SK-N-SH (cell line): ENCODE measurements at regions not wholly inside any gene's neighbourhood (a gene's known extent, or its start where the extent isn't known, plus 50 kb on each side); places are given as distances from the start of the nearest gene placed in this dataset.

Experiments used
- CTCF ChIA-PET: fragments of 300-600, 350-600 bp; formaldehyde crosslinking; extraction: SDS; loops from one replicate; lab custom pipeline; 2021; lab: Yijun Ruan, JAX
- POLR2A ChIA-PET: fragments of 350-600 bp; sonication (Branson Sonifier 250); formaldehyde crosslinking; extraction: SDS; loops from one replicate; lab custom pipeline; 2020; ENCODE audit warnings: antibody characterized with exemption, inconsistent platforms; lab: Yijun Ruan, JAX
- DNase-seq: peaks from one replicate; pipeline ENCODE4 v3.0.0; 2012
- H2AFZ ChIP-seq: fragments of 200-600 bp; sonication (generic); 2 replicates; pipeline ENCODE4 v1.8.1; 2016; ENCODE audit warnings: antibody characterized with exemption, mild to moderate bottlenecking, low read depth
- H3F3A ChIP-seq: fragments of 200-600 bp; sonication (generic); replicated peaks from 2 replicates; pipeline ENCODE3; 2016; ENCODE audit warnings: antibody characterized with exemption, mild to moderate bottlenecking; ENCODE audit not compliant: insufficient read depth
- H3K27ac ChIP-seq, 2 experiments: fragments of 200-500 bp in 1 of 2; fragments of 200-600 bp in 1 of 2; sonication (Bioruptor generic) in 1 of 2; sonication (generic), shearing (Covaris generic) in 1 of 2; 2 replicates each; pipeline versions ENCODE4 v1.5.1 to v1.6.1; 2014 to 2016; ENCODE audit warnings: low read depth in 2 of 2, inconsistent platforms in 1 of 2, low read length in 1 of 2, mild to moderate bottlenecking in 1 of 2, mixed read lengths in 1 of 2
- H3K27me3 ChIP-seq: fragments of 200-600 bp; sonication (generic), shearing (Covaris generic); 2 replicates; pipeline ENCODE4 v1.6.1; 2016; ENCODE audit warnings: mixed run types; ENCODE audit not compliant: insufficient read depth
- H3K36me3 ChIP-seq, 2 experiments: fragments of 200-500 bp in 1 of 2; fragments of 200-600 bp in 1 of 2; sonication (Bioruptor generic) in 1 of 2; sonication (generic) in 1 of 2; replicated peaks in 1 of 2; 2 replicates each; pipeline versions ENCODE3 to v1.5.1; 2014 to 2016; ENCODE audit warnings: low read length in 1 of 2, mild to moderate bottlenecking in 1 of 2; ENCODE audit not compliant: insufficient read depth in 2 of 2, control insufficient read depth in 1 of 2
- H3K4me1 ChIP-seq, 2 experiments: fragments of 200-500 bp in 1 of 2; fragments of 200-600 bp in 1 of 2; sonication (Bioruptor generic) in 1 of 2; sonication (generic), shearing (Covaris generic) in 1 of 2; 2 replicates each; pipeline versions ENCODE4 v1.5.1 to v1.6.1; 2014 to 2016; ENCODE audit warnings: low read depth in 1 of 2, low read length in 1 of 2, mixed run types in 1 of 2; ENCODE audit not compliant: insufficient read depth in 2 of 2, control insufficient read depth in 1 of 2
- H3K4me2 ChIP-seq: fragments of 200-600 bp; sonication (generic), shearing (Covaris generic); 2 replicates; pipeline ENCODE4 v1.6.1; 2017; ENCODE audit warnings: mixed run types
- H3K4me3 ChIP-seq, 2 experiments: fragments of 200-500 bp in 1 of 2; fragments of 200-600 bp in 1 of 2; sonication (Bioruptor generic) in 1 of 2; sonication (generic), shearing (Covaris generic) in 1 of 2; 2 replicates each; pipeline versions ENCODE4 v1.5.1 to v1.8.1; 2014 to 2016; ENCODE audit warnings: low read depth in 2 of 2, inconsistent platforms in 1 of 2, low read length in 1 of 2, mild to moderate bottlenecking in 1 of 2, mixed read lengths in 1 of 2, moderate library complexity in 1 of 2
- H3K79me2 ChIP-seq: fragments of 200-600 bp; sonication (generic); 2 replicates; pipeline ENCODE4 v1.8.1; 2017; ENCODE audit warnings: mild to moderate bottlenecking; ENCODE audit not compliant: insufficient read depth
- H3K9ac ChIP-seq: fragments of 200-600 bp; sonication (generic); 2 replicates; pipeline ENCODE4 v1.6.1; 2017; ENCODE audit warnings: mixed run types
- H3K9me2 ChIP-seq: fragments of 200-600 bp; sonication (generic); 2 replicates; pipeline ENCODE4 v1.6.1; 2017; ENCODE audit warnings: mixed run types
- H3K9me3 ChIP-seq: fragments of 200-600 bp; sonication (generic); 2 replicates; pipeline ENCODE4 v1.6.1; 2017; ENCODE audit warnings: mixed run types, mild to moderate bottlenecking, moderate library complexity
- H4K20me1 ChIP-seq: fragments of 200-600 bp; sonication (generic); 2 replicates; pipeline ENCODE4 v1.6.1; 2017; ENCODE audit warnings: mild to moderate bottlenecking, mixed run types; ENCODE audit not compliant: insufficient read depth
- CTCF ChIP-seq: fragments of 200-600 bp; sonication (generic); IDR thresholded peaks from 2 replicates; pipeline ENCODE4 v1.6.1; 2017; ENCODE audit warnings: antibody characterized with exemption, mild to moderate bottlenecking, moderate library complexity
- ELF1 ChIP-seq: IDR thresholded peaks from 2 replicates; pipeline ENCODE4 v1.4.0; 2012
- IRF3 ChIP-seq: fragments of 150-350 bp; IDR thresholded peaks from 2 replicates; pipeline ENCODE4 v1.6.1; 2016; ENCODE audit warnings: mild to moderate bottlenecking, low read depth, low read length
- JUND ChIP-seq: IDR thresholded peaks from 2 replicates; pipeline ENCODE4 v1.4.0; 2012
- MAX ChIP-seq: IDR thresholded peaks from 2 replicates; pipeline ENCODE4 v1.4.0; 2012; ENCODE audit warnings: low read depth
- MEF2A ChIP-seq: IDR thresholded peaks from 2 replicates; pipeline ENCODE4 v1.4.0; 2012; ENCODE audit warnings: low read depth, borderline replicate concordance
- MXI1 ChIP-seq: IDR thresholded peaks from 2 replicates; pipeline ENCODE4 v1.6.1; 2012; ENCODE audit warnings: mild to moderate bottlenecking, low read depth, low read length, improper control_type of control experiment
- NFIC ChIP-seq: IDR thresholded peaks from 2 replicates; pipeline ENCODE4 v1.4.0; 2012; ENCODE audit warnings: borderline replicate concordance
- RCOR1 ChIP-seq: fragments of 150-350 bp; IDR thresholded peaks from 2 replicates; pipeline ENCODE4 v1.6.1; 2017; ENCODE audit warnings: antibody characterized with exemption, low read length
- REST ChIP-seq: IDR thresholded peaks from 2 replicates; pipeline ENCODE4 v1.6.1; 2012; ENCODE audit warnings: mild to moderate bottlenecking, low read depth, low read length, moderate library complexity
- RFX5 ChIP-seq: IDR thresholded peaks from 2 replicates; pipeline ENCODE4 v1.6.1; 2012; ENCODE audit warnings: mild to moderate bottlenecking, improper control_type of control experiment, low read length
- RXRA ChIP-seq: IDR thresholded peaks from 2 replicates; pipeline ENCODE4 v1.4.0; 2012; ENCODE audit warnings: low read depth, mild to moderate bottlenecking, borderline replicate concordance
- SIN3A ChIP-seq: IDR thresholded peaks from 2 replicates; pipeline ENCODE4 v1.6.1; 2012; ENCODE audit warnings: low read depth, mild to moderate bottlenecking, low read length, moderate library complexity, borderline replicate concordance
- SMC3 ChIP-seq: IDR thresholded peaks from 2 replicates; pipeline ENCODE4 v1.6.1; 2012; ENCODE audit warnings: low read depth, low read length, improper control_type of control experiment
- TAF1 ChIP-seq: IDR thresholded peaks from 2 replicates; pipeline ENCODE4 v1.6.1; 2012; ENCODE audit warnings: low read depth, mild to moderate bottlenecking, low read length, moderate library complexity, borderline replicate concordance
- TEAD4 ChIP-seq: IDR thresholded peaks from 2 replicates; pipeline ENCODE4 v1.4.0; 2012; ENCODE audit warnings: mild to moderate bottlenecking, borderline replicate concordance; ENCODE audit not compliant: insufficient read depth
- USF1 ChIP-seq: IDR thresholded peaks from 2 replicates; pipeline ENCODE4 v1.4.0; 2012; ENCODE audit warnings: low read depth, borderline replicate concordance
- USF2 ChIP-seq: fragments of 150-350 bp; IDR thresholded peaks from 2 replicates; pipeline ENCODE4 v1.6.1; 2017; ENCODE audit warnings: antibody characterized with exemption, low read length, low read depth, borderline replicate concordance
- WGBS: methylation state at CpG from one replicate; pipeline ENCODE4 v1.1.6; 2017; ENCODE audit warnings: low lambda C conversion rate; 5-methylcytosine and 5-hydroxymethylcytosine counted together

GRCh38 chr17:33551911-33552310 lies 258.8 kb upstream of the ASIC2 start:
- H3K27ac ChIP-seq: no peak overlapping the region
- no peak overlapping the region for H3K4me3 ChIP-seq
- no peaks in the 10 kb centered on the region for H4K20me1 ChIP-seq
- no peaks in the 10 kb centered on the region for H3K9me2 ChIP-seq
- no peak overlapping the region for H2AFZ ChIP-seq
- H3K9me3 ChIP-seq: no peaks in the 10 kb centered on the region
- ChIA-PET CTCF (no interaction called here), POLR2A (no interaction called here)
- H3K27me3 ChIP-seq: no peaks in the 10 kb centered on the region; the same call in 1 of the 2 replicates
- WGBS: 32% methylated on average over 6 of the region's 6 CpGs
- no peaks in the 10 kb centered on the region for H3K4me1 ChIP-seq
- TF ChIP-seq TAF1 (no peak), IRF3 (no peak), NFIC (no peak), RXRA (no peak), TEAD4 (no peak), JUND (no peak), MAX (no peak), MEF2A (no peak), RFX5 (no peak), SIN3A (no peak), RCOR1 (no peak), USF1 (no peak), SMC3 (no peak), ELF1 (no peak), CTCF (no peak), USF2 (no peak), MXI1 (no peak), REST (no peak)
- no peaks in the 10 kb centered on the region for H3F3A ChIP-seq
- H3K36me3 ChIP-seq: no peaks in the 10 kb centered on the region
- H3K9ac ChIP-seq: no peak overlapping the region
- no peak overlapping the region for H3K4me2 ChIP-seq
- DNase-seq: no peak
- no peaks in the 10 kb centered on the region for H3K79me2 ChIP-seq
